Activated T-helper 17 cell treated with anti-CD3 and anti-CD28 coated beads, Interleukin-2, amount 50 U/mL, for 72 hours (primary cell): ENCODE measurements at regions not wholly inside any gene's neighbourhood (a gene's known extent, or its start where the extent isn't known, plus 50 kb on each side); places are given as distances from the start of the nearest gene placed in this dataset.
A peak's percentile ranks its signal among the peaks of the same experiment; 100 is the strongest.

Experiments
- ATAC-seq: fragments of 150-1000 bp; cut with Tn5 transposase; replicated peaks from 2 replicates; pipeline ENCODE4 v1.10.0; 2021; ENCODE audit warnings: mild to moderate bottlenecking, moderate library complexity
- H3K27ac Mint-ChIP-seq: one replicate; pipeline ENCODE4 v1.8.0; 2022; ENCODE audit warnings: mixed read lengths
- H3K27me3 Mint-ChIP-seq: one replicate; pipeline ENCODE4 v1.8.0; 2022; ENCODE audit warnings: mixed read lengths
- H3K36me3 Mint-ChIP-seq: one replicate; pipeline ENCODE4 v1.8.0; 2022; ENCODE audit warnings: low read depth, mild to moderate bottlenecking, mixed read lengths
- H3K4me1 Mint-ChIP-seq: one replicate; pipeline ENCODE4 v1.8.0; 2022; ENCODE audit warnings: mixed read lengths
- H3K4me3 Mint-ChIP-seq: one replicate; pipeline ENCODE4 v1.8.0; 2022; ENCODE audit warnings: mild to moderate bottlenecking, mixed read lengths
- H3K9me3 Mint-ChIP-seq: one replicate; pipeline ENCODE4 v1.8.0; 2022; ENCODE audit warnings: mixed read lengths

DNA sequence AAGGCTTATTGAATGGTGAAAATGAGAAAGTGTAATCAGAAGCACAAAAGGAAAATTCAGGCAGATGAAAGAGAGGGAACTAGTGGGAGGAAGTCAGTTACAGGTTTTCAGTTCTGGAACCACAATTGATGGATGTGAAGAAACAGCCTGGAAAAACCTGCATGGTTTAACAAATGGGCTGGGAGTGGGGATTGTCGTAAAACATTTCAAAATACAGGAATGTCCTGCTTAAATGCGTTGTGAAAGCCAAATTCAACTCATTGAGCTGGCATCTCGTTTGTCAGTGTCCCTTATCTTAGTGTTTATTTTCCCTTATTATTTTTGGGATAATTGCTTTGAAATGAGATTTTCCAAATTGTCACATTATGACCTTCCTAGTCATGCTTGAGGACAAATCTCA, 106.5 kb upstream of the RFC3 start:
- Mint-ChIP-seq H3K27me3 (peaks cover 8% of the 10 kb centered on the region), H3K4me1 (no peaks in the 10 kb centered on the region), H3K27ac (no peak overlapping the region), H3K9me3 (peaks cover 9% of the 10 kb centered on the region), H3K36me3 (no peaks in the 10 kb centered on the region), H3K4me3 (no peak overlapping the region)
- ATAC-seq: no peak

GRCh38 chr13:33717775-33718174, 100.2 kb upstream of the RFC3 start:
- H3K27me3 Mint-ChIP-seq: no peaks in the 10 kb centered on the region
- H3K27ac Mint-ChIP-seq: no peak overlapping the region
- ATAC-seq: no peak
- no peaks in the 10 kb centered on the region for H3K36me3 Mint-ChIP-seq
- no peaks in the 10 kb centered on the region for H3K9me3 Mint-ChIP-seq
- no peak overlapping the region for H3K4me3 Mint-ChIP-seq
- peaks cover 12% of the 10 kb centered on the region for H3K4me1 Mint-ChIP-seq

- ATAC-seq: peak; percentile 29
- Mint-ChIP-seq H3K27me3 (no peaks in the 10 kb centered on the region), H3K4me1 (peaks cover 21% of the 10 kb centered on the region), H3K9me3 (no peaks in the 10 kb centered on the region), H3K27ac (peak overlapping the region; percentile 87), H3K4me3 (peak overlapping the region; percentile 66), H3K36me3 (no peaks in the 10 kb centered on the region)
Observed at GRCh38 chr13:33721724-33722123, 96.2 kb upstream of the RFC3 start.

DNA sequence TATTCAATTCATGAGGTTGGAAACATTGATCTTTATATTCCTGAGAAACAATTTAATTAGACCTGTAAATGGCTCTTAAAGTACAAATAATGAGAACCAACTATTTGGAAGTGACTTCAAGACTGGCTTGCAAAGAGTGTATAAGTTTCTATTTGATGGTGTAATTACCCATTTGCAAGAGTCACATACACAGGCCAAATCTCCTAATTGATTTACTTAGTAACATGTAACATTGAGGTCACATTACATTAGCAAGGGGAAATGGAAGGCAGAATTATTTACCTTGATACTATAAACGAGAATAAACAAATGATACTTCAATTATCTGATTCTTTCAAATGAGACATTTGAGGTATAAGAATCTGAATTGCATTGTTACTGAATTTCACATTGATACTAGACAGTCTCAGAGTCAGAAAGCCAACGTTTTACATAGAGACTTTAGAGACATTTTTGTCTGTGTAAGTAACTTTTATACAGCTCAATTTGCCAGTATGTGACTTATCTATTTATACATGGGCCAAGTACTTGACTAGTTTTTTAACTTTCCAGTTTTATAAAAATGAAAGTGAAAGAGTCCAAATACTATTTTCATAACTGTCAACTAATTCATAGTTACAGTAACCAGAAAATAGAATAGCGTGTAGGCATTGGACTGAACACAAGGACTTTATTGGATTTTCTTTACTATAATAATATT, 95.6 kb upstream of the RFC3 start:
- H3K27ac Mint-ChIP-seq: peak overlapping the region; percentile 87

GRCh38 chr13:33723365-33723764, 94.6 kb upstream of the RFC3 start:
- ATAC-seq: no peak
- peak overlapping the region; percentile 87 for H3K27ac Mint-ChIP-seq
- peaks cover 21% of the 10 kb centered on the region for H3K4me1 Mint-ChIP-seq
- peak overlapping the region; percentile 66 for H3K4me3 Mint-ChIP-seq
- no peaks in the 10 kb centered on the region for H3K9me3 Mint-ChIP-seq
- no peaks in the 10 kb centered on the region for H3K27me3 Mint-ChIP-seq
- H3K36me3 Mint-ChIP-seq: no peaks in the 10 kb centered on the region

More for the DNA sequence above, 95.6 kb upstream of the RFC3 start:
- peak overlapping the region; percentile 66 for H3K4me3 Mint-ChIP-seq
- no peaks in the 10 kb centered on the region for H3K9me3 Mint-ChIP-seq
- ATAC-seq: peak; percentile 61
- peaks cover 21% of the 10 kb centered on the region for H3K4me1 Mint-ChIP-seq
- H3K27me3 Mint-ChIP-seq: no peaks in the 10 kb centered on the region
- H3K36me3 Mint-ChIP-seq: no peaks in the 10 kb centered on the region

GRCh38 chr13:33723772-33724435, 94.0 kb upstream of the RFC3 start:
- peak overlapping the region; percentile 66 for H3K4me3 Mint-ChIP-seq
- H3K9me3 Mint-ChIP-seq: no peaks in the 10 kb centered on the region
- H3K4me1 Mint-ChIP-seq: peaks cover 21% of the 10 kb centered on the region
- H3K36me3 Mint-ChIP-seq: no peaks in the 10 kb centered on the region
- ATAC-seq: peak; percentile 87
- H3K27ac Mint-ChIP-seq: peak overlapping the region; percentile 87
- H3K27me3 Mint-ChIP-seq: no peaks in the 10 kb centered on the region

- ATAC-seq: no peak
- Mint-ChIP-seq H3K4me1 (peaks cover 21% of the 10 kb centered on the region), H3K27ac (no peak overlapping the region), H3K36me3 (no peaks in the 10 kb centered on the region), H3K9me3 (no peaks in the 10 kb centered on the region), H3K27me3 (no peaks in the 10 kb centered on the region), H3K4me3 (no peak overlapping the region)
Observed at GRCh38 chr13:33725340-33725739, 92.6 kb upstream of the RFC3 start.

DNA sequence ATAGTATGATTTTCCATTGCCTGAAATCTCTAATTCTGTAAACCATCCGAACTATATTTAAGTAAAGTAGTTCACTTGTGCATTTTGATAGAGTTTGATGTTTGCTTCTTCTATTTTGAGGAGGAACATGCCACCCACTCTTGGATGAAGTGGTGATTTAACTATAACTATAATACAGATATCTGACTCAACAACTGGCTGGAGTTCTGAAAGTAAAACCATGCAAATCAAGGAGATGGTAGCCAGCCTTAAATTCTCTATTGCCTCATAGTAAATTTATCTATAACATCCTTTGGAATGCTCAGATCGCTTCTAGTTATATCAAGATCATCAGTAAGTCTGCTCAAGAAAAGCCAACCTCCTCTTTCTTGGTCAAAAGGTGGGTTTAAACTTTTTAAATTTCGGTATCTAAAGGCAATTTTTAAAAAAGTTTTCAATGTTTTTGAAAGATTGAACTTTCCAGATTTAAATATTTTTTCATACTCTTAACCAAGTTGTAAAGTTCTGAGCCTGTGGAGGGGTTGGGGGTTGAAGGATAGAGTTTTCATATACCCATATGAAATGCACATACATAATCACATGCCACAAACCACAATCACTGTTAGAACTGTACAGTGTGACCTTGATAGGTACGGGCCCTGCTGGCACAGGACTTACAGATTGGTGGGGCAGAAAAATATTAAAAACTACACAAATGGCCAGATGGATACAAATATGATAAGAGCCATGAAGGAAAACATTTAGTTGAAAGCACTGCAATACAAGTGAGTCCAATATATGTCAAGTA, 90.5 kb upstream of the RFC3 start:
- Mint-ChIP-seq H3K4me3 (no peak overlapping the region), H3K36me3 (no peaks in the 10 kb centered on the region), H3K9me3 (no peaks in the 10 kb centered on the region), H3K27me3 (no peaks in the 10 kb centered on the region), H3K27ac (no peak overlapping the region), H3K4me1 (peaks cover 11% of the 10 kb centered on the region)
- ATAC-seq: no peak

GRCh38 chr13:33728271-33729037, 89.5 kb upstream of the RFC3 start:
- no peaks in the 10 kb centered on the region for H3K9me3 Mint-ChIP-seq
- no peak overlapping the region for H3K27ac Mint-ChIP-seq
- no peaks in the 10 kb centered on the region for H3K36me3 Mint-ChIP-seq
- peaks cover 5% of the 10 kb centered on the region for H3K4me1 Mint-ChIP-seq
- ATAC-seq: peak; percentile 46
- no peak overlapping the region for H3K4me3 Mint-ChIP-seq
- H3K27me3 Mint-ChIP-seq: no peaks in the 10 kb centered on the region

DNA sequence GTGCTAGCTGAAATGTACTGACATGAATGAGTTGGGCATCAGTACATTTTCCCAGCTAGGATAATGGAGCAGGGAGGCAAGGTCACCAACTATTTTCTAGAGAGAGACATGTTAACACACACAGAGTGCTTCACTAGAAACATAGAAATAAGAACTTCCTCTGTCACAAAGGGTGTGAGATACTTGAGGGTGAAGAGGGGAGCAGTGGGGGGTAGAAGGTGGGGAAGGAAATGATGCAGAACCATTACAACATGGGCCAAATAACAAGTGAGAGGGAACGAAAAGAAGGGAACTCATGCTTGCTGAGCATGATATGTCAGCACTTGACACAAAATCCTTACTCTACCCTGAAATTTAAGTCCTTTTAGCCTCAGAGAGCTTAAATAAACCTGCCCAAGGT, 87.8 kb upstream of the RFC3 start:
- H3K9me3 Mint-ChIP-seq: no peaks in the 10 kb centered on the region
- H3K36me3 Mint-ChIP-seq: no peaks in the 10 kb centered on the region
- H3K27ac Mint-ChIP-seq: no peak overlapping the region
- no peak overlapping the region for H3K4me3 Mint-ChIP-seq
- H3K27me3 Mint-ChIP-seq: no peaks in the 10 kb centered on the region
- no peaks in the 10 kb centered on the region for H3K4me1 Mint-ChIP-seq
- no peak for ATAC-seq

GRCh38 chr13:33730619-33731018, 87.3 kb upstream of the RFC3 start:
- no peak overlapping the region for H3K4me3 Mint-ChIP-seq
- H3K4me1 Mint-ChIP-seq: no peaks in the 10 kb centered on the region
- no peaks in the 10 kb centered on the region for H3K9me3 Mint-ChIP-seq
- H3K27ac Mint-ChIP-seq: no peak overlapping the region
- no peaks in the 10 kb centered on the region for H3K36me3 Mint-ChIP-seq
- H3K27me3 Mint-ChIP-seq: no peaks in the 10 kb centered on the region
- no peak for ATAC-seq

DNA sequence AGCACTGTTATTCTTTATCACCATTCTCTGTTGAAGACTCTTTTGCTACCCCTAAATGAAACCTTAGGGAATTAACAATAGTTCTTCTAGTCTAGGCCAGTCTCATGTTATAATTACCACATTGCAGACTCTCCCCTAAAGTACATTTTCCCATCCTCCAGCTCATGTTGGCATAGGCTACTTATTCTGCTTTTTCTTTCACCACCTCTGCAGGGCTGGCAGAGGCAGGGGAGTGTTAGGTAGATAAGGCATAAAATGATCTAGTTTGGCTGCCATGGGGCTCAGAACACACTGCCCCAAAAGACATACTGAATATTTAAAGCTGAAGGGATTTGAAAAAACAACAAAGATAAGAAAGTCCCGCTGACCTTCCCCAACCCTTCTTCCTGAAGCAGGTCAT, 82.7 kb upstream of the RFC3 start:
- Mint-ChIP-seq H3K4me1 (no peaks in the 10 kb centered on the region), H3K27ac (no peak overlapping the region), H3K27me3 (peaks cover 7% of the 10 kb centered on the region), H3K36me3 (no peaks in the 10 kb centered on the region), H3K4me3 (no peak overlapping the region), H3K9me3 (no peaks in the 10 kb centered on the region)
- ATAC-seq: no peak

DNA sequence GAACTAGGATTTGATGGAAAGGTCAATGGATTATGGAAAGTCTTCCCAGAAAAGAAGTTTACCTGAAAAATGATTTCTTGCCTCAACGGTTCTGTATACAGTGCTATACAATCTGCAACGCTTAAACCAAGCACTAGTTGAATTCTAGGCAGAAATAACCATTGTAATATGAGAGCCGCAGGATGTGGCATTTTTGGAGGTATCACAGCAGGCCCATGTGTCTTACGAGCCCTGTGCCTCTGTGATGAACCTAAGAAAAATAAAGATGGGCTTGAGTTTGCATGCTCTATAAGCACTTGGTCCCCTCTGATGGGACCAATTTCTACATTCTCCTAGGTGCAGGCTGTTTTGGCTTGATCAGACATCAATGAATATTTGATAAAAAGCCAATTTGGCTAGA, 78.7 kb upstream of the RFC3 start:
- Mint-ChIP-seq H3K9me3 (no peaks in the 10 kb centered on the region), H3K36me3 (no peaks in the 10 kb centered on the region), H3K27me3 (peaks cover 7% of the 10 kb centered on the region), H3K4me1 (peaks cover 7% of the 10 kb centered on the region), H3K4me3 (no peak overlapping the region), H3K27ac (no peak overlapping the region)
- ATAC-seq: no peak

- peaks cover 10% of the 10 kb centered on the region for H3K4me1 Mint-ChIP-seq
- ATAC-seq: no peak
- no peaks in the 10 kb centered on the region for H3K9me3 Mint-ChIP-seq
- peaks cover 7% of the 10 kb centered on the region for H3K27me3 Mint-ChIP-seq
- H3K4me3 Mint-ChIP-seq: no peak overlapping the region
- H3K36me3 Mint-ChIP-seq: no peaks in the 10 kb centered on the region
- H3K27ac Mint-ChIP-seq: no peak overlapping the region
Observed at GRCh38 chr13:33740134-33740538, 77.8 kb upstream of the RFC3 start.
